ENCODE measurements at regions not wholly inside any gene's neighbourhood (a gene's known extent, or its start where the extent isn't known, plus 50 kb on each side); places are given as distances from the start of the nearest gene placed in this dataset.

DNA sequence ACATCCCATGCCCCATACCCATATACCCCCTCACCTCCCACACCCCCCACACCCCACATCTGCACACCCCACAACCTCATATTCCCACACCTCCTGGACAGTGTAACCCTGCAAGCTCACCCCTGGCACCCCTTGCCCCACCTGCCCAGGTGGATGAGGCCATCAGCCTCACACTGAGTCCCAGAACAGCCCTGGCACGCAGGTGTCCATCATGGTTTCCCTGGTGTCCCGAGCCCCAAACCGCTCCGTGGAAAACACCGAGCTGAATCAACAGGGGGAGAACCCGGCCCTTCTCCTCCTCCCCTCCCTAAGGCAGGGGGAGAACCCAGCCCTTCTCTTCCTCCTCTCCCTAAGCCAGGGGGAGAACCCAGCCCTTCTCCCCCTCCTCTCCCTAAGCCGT, 415.6 kb upstream of the SALL3 start:
- TF ChIP-seq CTCF (conservative IDR thresholded peaks at IDR 0.05 in 1 of 2, IDR thresholded peaks at IDR 0.05 in 1 of 2; ENCODE audit: low read depth in 1 of 2, low read length in 2 of 2) (no peak), EZH2 (IDR thresholded peaks at IDR 0.05; ENCODE audit: low read length, missing control alignments) (no peak)

All from fibroblast of lung (primary cell).